HG03196 (cell line): ENCODE measurements at regions not wholly inside any gene's neighbourhood (a gene's known extent, or its start where the extent isn't known, plus 50 kb on each side); places are given as distances from the start of the nearest gene placed in this dataset.
"Not testable (repeated sequence)": the region's sequence is repeated elsewhere in the genome, so short reads cannot be mapped to it uniquely, and the experiment has no call there.

Source experiments
- ATAC-seq: cut with Tn5 transposase; IDR thresholded peaks from one replicate; pipeline ENCODE4 v1.9.1; 2021; ENCODE audit not compliant: unreplicated experiment

DNA sequence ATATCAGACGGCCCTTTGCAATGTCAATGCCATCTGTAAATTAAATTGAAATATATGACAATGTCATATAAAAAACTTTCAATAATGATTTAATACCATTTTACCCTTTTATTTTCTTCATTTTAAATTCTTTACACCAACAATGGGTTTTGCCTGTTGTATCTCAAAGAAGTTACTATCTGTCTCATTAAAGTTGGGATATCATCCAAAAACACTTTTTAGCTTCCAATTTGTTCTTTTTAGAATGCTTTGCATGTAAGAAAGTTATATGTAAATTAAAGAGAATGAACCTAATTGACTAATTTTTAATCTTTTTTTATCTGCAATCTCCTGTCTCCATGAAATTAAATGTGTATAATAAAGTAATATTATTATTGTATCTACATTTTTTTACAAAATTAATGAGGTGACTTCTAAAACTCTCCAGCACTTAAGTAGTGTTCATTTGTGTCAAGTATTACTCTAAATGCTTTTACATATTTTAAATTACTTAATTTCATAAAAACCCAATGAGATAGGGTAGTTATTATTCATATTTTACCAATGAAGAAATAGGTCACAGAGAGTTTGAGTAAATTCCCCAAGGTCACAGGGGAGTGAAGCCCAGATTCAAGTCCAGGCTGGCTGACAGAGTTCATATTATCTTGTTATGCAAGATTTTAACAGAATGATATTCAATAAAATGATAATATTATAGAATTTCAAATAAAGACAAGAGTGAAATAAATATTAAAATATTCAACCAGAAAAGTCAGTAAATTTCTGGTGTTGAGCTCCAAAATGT lies 673.0 kb upstream of the FLRT2 start:
- ATAC-seq = no peak

GRCh38 chr14:84857571-84857970 lies 672.4 kb upstream of the FLRT2 start:
- no peak for ATAC-seq

DNA sequence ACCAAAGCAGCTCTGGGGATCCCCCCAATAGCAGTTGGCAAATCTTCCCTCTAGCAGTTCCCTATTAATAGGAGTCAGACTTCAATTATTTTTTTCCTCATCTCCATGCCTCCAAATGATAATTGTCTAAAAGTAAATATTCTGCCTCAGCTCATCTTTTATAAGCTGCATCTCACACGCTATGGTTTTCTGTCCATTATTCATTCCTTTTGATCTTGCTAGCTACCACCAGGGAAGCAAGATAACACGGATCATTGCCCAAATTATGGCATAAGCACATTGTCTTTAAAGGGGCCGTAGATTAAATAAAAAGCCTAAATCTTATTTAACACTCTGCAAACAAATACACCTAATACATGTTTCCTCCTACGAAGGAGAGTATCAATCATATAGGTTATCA lies 670.8 kb upstream of the FLRT2 start:
- no peak for ATAC-seq

DNA sequence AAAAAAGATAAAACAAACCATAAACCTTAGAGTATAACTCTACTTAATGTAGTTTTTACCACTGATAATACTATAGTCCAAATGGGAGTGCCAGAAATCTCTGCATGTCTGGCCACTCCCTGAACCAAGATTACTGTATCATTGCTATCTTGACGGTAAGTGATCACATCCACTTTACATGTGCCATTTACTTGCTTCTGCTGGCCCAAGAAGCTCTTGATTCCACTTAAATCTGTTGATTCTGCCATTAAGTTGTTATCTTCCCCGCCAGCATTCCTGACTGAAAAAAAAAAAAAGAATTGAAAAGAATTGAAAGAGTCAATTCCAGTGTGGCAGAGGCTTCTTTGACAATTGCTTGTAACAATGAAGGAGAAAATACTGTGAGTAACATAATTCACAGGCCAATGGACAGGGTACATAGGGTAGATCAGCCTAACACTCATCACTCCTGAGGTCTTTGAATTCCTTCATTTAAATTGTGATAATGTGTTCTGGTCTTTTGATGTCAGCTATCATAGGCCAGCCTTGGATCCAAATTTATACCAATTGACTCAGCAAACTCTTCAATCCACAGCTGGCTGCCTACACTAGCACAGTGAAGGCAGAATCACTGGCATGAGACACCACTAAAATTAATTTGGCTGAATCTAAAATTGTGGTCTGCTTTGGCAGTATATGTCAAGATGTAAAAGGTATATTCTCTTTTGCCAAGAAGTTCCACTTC lies 665.2 kb upstream of the FLRT2 start:
- no peak for ATAC-seq

- ATAC-seq = no peak
Observed at GRCh38 chr14:84871734-84872133, 658.2 kb upstream of the FLRT2 start.

DNA sequence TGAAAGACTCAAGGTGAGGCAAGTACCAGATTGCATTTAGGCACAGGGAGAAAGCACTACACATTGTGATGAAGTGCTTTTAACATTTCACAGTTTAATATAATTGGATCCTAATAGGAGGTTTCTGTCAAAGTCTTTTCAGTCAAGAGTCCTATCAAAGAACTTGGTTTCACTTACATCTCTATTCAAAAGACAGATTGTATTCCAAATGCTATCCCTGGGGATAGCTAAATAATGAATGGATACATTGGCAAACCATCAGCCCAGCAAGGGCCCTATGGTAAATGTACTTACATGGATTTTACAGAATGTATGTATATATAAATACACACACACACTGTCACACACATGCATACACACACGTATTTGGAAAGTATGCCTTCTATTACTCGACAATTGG lies 655.5 kb upstream of the FLRT2 start:
- no peak for ATAC-seq

GRCh38 chr14:84877061-84877460 lies 652.9 kb upstream of the FLRT2 start:
- no peak for ATAC-seq

DNA sequence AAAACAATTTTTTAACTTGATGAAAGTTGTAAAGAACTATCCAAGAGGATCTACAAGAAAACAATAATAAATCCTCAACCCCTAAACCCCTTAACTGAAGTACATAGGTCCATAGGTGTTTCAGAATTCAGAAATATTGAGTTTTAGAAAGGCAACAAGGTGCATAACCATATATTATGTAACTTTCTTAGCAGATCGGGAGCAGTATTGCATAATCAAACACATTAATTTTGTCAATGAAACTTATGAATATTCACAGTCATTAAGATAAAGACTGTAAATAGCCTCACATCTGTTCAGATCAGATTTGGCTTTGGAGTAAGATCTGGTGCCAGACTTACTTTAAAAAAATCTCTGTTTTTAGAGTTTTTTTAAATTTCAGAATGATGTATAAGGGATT lies 647.1 kb upstream of the FLRT2 start:
- no peak for ATAC-seq

DNA sequence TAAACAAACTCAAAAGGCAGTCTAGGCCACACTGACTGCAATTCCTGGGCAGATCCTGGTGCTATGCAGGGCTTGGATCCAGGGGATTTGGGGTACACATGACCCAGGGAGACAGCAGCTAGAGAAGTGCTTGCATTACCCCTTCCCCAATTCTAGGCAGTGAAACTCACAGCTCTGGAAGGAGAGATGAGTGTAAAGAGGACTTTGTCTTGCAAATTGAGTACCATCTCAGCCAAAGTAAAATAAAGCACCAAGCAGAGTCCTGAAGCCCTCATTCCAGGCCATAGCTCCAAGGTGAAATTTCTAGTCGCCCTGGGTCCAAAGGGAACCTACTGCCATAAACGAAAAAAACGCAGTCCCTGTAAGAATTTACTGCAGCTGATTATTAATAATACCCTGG lies 644.9 kb upstream of the FLRT2 start:
- no peak for ATAC-seq

- ATAC-seq = no peak
Observed at GRCh38 chr14:84891404-84891803, 638.5 kb upstream of the FLRT2 start.

- no peak for ATAC-seq
Observed at GRCh38 chr14:84894254-84894653, 635.7 kb upstream of the FLRT2 start.

GRCh38 chr14:84922370-84922769 lies 607.6 kb upstream of the FLRT2 start:
- ATAC-seq = no peak

DNA sequence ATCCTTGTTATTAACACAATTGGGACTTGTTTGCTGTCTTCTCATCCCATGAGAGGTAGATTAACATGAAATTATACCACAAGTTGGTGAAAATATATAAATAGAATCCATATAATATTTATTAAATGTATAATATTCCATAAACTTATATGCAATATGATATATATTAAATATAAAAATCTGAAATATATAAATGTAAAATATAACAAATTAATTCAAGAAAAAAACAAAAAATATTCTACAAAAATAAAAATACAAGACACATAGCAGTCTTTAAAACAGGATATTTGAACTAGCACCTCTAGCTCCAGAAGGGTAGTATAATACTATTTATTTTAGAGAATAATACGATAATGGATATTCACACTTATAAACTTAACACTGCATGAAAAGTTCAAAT lies 603.3 kb upstream of the FLRT2 start:
- no peak for ATAC-seq

GRCh38 chr14:84927096-84927827 lies 602.7 kb upstream of the FLRT2 start:
- no peak for ATAC-seq

GRCh38 chr14:84929086-84929485 lies 600.9 kb upstream of the FLRT2 start:
- ATAC-seq = no peak

- no peak for ATAC-seq
Observed at GRCh38 chr14:84929834-84930233, 600.1 kb upstream of the FLRT2 start.

- ATAC-seq = no peak
Observed at GRCh38 chr14:84937016-84937415, 592.9 kb upstream of the FLRT2 start.

DNA sequence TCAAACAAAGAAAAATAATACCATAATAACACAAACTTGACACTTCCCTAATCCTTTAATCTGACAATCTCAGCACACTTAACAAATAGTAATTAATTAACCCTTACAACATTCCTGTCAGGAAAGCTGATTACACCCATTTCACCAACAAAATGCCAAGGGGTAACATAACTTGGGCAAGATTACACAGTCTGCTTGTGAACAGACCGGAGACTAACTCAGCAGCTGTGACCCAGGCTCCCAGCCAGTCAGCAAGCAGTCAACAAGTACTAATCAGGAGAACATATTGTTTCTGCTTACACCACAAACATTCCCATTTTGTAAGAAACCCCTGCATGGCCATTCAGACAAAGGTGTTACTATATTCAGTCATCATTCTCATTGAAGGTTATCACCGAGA lies 592.5 kb upstream of the FLRT2 start:
- ATAC-seq = no peak

DNA sequence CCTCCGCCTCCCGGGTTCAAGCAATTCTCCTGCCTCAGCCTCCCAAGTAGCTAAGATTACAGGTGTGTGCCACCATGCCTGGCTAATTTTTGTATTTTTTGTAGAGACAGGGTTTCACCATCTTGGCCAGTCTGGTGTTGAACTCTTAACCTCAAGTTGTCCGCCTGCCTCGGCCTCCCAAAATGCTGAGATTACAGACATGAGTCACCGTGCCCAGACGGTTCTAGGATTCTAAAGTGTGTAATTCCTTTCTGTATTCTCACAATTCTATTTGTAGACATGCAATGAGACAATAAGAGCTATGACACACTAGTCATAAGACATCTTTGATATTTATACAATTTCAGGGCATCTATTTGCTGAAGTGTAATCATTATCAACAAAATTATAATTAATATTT lies 585.0 kb upstream of the FLRT2 start:
- not testable (repeated sequence) for ATAC-seq

DNA sequence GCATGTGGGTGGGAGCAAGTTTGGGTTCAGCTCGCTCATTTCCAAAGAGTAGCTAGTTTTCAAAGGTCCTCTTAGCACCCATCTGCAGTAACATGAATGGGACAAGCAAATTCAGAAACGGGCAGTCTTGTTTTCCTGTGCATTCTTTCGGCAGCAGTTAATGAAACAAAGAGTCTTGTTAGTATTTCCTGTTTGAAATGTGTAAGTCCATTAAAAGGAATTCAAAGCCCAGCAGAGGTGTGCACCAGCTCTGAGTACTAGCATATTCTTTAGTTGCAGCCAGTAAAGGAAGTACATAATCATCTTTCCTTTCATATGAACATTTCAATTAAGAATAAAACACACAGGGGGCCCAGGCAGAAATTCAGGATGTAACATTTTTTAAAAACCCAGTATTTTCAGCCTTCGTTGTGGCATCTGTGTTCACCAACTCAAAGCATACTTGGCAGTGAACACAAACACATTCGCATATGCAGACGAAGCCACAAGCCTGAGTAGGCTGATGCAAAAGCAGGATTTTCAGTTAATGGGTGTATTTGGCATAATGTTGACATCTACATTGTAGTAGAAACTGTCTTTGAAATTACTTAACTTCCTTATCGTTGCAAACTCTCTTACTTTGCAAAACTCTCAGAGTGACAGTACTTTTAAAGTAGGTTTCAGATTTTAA lies 570.0 kb upstream of the FLRT2 start:
- ATAC-seq = no peak

- ATAC-seq = no peak
Observed at GRCh38 chr14:84961637-84962036, 568.3 kb upstream of the FLRT2 start.
